HEK293T (cell line): ENCODE measurements at regions not wholly inside any gene's neighbourhood (a gene's known extent, or its start where the extent isn't known, plus 50 kb on each side); places are given as distances from the start of the nearest gene placed in this dataset.

Experiments
- CTCF ChIA-PET: fragments of 350-600 bp; formaldehyde crosslinking; extraction: SDS; loops from one replicate; lab custom pipeline; 2021; ENCODE audit warnings: antibody characterized with exemption, inconsistent platforms; lab: Yijun Ruan, JAX
- POLR2A ChIA-PET: fragments of 350-600 bp; formaldehyde crosslinking; extraction: SDS; loops from one replicate; lab custom pipeline; 2020; ENCODE audit warnings: antibody characterized with exemption, inconsistent platforms; lab: Yijun Ruan, JAX
- DNase-seq: peaks from one replicate; pipeline ENCODE4 v3.0.0; 2012; ENCODE audit warnings: mixed read lengths; ENCODE audit errors: extremely low spot score
- ARNT ChIP-seq: fragments of 450-650 bp; IDR thresholded peaks from 2 replicates; pipeline ENCODE4 v1.6.1; 2017; ENCODE audit warnings: mild to moderate bottlenecking
- BHLHE40 ChIP-seq: fragments of 450-650 bp; IDR thresholded peaks from 2 replicates; pipeline ENCODE4 v1.6.1; 2016; ENCODE audit warnings: mild to moderate bottlenecking, moderate library complexity, borderline replicate concordance
- CTBP1 ChIP-seq: fragments of 450-650 bp; IDR thresholded peaks from 2 replicates; pipeline ENCODE4 v1.6.1; 2016; ENCODE audit warnings: borderline replicate concordance
- ELF4 ChIP-seq: fragments of 450-650 bp; IDR thresholded peaks from 2 replicates; pipeline ENCODE4 v1.6.1; 2017; ENCODE audit warnings: antibody characterized with exemption
- FOXA1 ChIP-seq: fragments of 450-650 bp; IDR thresholded peaks from 2 replicates; pipeline ENCODE4 v1.6.1; 2016; ENCODE audit warnings: mild to moderate bottlenecking
- FOXK2 ChIP-seq: fragments of 450-650 bp; IDR thresholded peaks from 2 replicates; pipeline ENCODE4 v1.6.1; 2016; ENCODE audit warnings: mild to moderate bottlenecking
- FOXM1 ChIP-seq: fragments of 450-650 bp; IDR thresholded peaks from 2 replicates; pipeline ENCODE4 v1.6.1; 2017; ENCODE audit warnings: mild to moderate bottlenecking, borderline replicate concordance
- HDGF ChIP-seq: fragments of 450-650 bp; IDR thresholded peaks from 2 replicates; pipeline ENCODE4 v1.6.1; 2017; ENCODE audit warnings: antibody characterized with exemption, borderline replicate concordance
- L3MBTL2 ChIP-seq: fragments of 450-650 bp; conservative IDR thresholded peaks from 2 replicates; pipeline ENCODE4 v1.6.1; 2016; ENCODE audit warnings: mild to moderate bottlenecking
- LEF1 ChIP-seq: fragments of 450-650 bp; IDR thresholded peaks from 2 replicates; pipeline ENCODE4 v1.6.1; 2017; ENCODE audit warnings: mild to moderate bottlenecking, borderline replicate concordance
- NFRKB ChIP-seq: fragments of 450-650 bp; IDR thresholded peaks from 2 replicates; pipeline ENCODE4 v1.6.1; 2016; ENCODE audit warnings: mild to moderate bottlenecking, moderate library complexity
- SP1 ChIP-seq: fragments of 450-650 bp; IDR thresholded peaks from 2 replicates; pipeline ENCODE4 v1.6.1; 2017
- SUZ12 ChIP-seq: fragments of 450-650 bp; IDR thresholded peaks from 2 replicates; pipeline ENCODE4 v1.6.1; 2016; ENCODE audit warnings: mild to moderate bottlenecking
- TARDBP ChIP-seq: fragments of 450-650 bp; IDR thresholded peaks from 2 replicates; pipeline ENCODE4 v1.6.1; 2016
- ZNF384 ChIP-seq: fragments of 450-650 bp; IDR thresholded peaks from 2 replicates; pipeline ENCODE4 v1.6.1; 2016
- TF ChIP-seq, protein P1 (sequence below): fragments of 450-650 bp; IDR thresholded peaks from 2 replicates; pipeline ENCODE4 v1.6.1; 2016

DNA sequence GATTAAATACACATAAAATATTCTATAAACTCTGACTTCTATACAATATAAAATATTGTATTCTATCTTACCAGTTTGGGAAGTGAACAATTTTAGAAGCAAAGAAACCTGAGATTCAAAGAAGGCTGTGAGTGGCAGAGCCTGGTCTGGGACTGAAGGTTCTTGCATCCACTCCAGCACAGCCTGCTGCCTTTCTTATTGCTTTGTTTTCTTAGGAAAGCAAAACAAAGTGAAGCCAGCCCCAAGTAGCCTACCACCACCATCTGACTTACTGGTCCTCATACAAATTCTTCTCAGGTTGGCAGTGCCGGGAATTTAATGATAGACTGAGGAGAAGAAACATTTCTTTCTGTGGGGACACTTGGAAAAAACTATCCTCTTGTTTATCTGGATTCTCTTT is 129.7 kb upstream of the SMAD1 start:
- DNase-seq, result no peak
- TF ChIP-seq, protein P1, sequence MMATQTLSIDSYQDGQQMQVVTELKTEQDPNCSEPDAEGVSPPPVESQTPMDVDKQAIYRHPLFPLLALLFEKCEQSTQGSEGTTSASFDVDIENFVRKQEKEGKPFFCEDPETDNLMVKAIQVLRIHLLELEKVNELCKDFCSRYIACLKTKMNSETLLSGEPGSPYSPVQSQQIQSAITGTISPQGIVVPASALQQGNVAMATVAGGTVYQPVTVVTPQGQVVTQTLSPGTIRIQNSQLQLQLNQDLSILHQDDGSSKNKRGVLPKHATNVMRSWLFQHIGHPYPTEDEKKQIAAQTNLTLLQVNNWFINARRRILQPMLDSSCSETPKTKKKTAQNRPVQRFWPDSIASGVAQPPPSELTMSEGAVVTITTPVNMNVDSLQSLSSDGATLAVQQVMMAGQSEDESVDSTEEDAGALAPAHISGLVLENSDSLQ, result no peak
- TF ChIP-seq SP1, result no peak
- TF ChIP-seq L3MBTL2, result no peak
- TF ChIP-seq FOXK2, result no peak
- no peak for TF ChIP-seq HDGF
- no peak for TF ChIP-seq LEF1
- no peak for TF ChIP-seq NFRKB
- no peak for TF ChIP-seq SUZ12
- TF ChIP-seq ZNF384, result no peak
- no peak for TF ChIP-seq FOXA1
- no peak for TF ChIP-seq ARNT
- TF ChIP-seq ELF4, result no peak
- no peak for TF ChIP-seq CTBP1
- no peak for TF ChIP-seq TARDBP
- no peak for TF ChIP-seq BHLHE40
- no peak for TF ChIP-seq FOXM1
- CTCF ChIA-PET, result no interaction called here
- POLR2A ChIA-PET, result no interaction called here

- TF ChIP-seq ELF4 (no peak), L3MBTL2 (no peak), LEF1 (no peak), CTBP1 (no peak), HDGF (no peak), ZNF384 (no peak), NFRKB (no peak), FOXM1 (no peak), SUZ12 (no peak), FOXK2 (no peak)
- TF ChIP-seq, protein P1, result no peak
- ChIA-PET CTCF (no interaction called here), POLR2A (no interaction called here)
- no peak for DNase-seq
These were observed 130.5 kb upstream of the SMAD1 start for GRCh38 chr4:145351162-145351561.

GRCh38 chr4:145348291-145348690 is 133.4 kb upstream of the SMAD1 start:
- TF ChIP-seq SP1 (no peak), ARNT (no peak), NFRKB (no peak)
- CTCF ChIA-PET, result interaction anchor here (0.6 to 0.7 kb wide), 2 partner anchors 11 to 145 kb away, joined by 3 read pairs; no protein-coding TSS in a partner anchor
- POLR2A ChIA-PET, result no interaction called here
- no peak for DNase-seq

- DNase-seq, result no peak
- ChIA-PET POLR2A (no interaction called here), CTCF (interaction anchor here (0.7 kb wide), 1 partner anchor 12 kb away, joined by 3 read pairs; no protein-coding TSS in a partner anchor)
- no peak for TF ChIP-seq ARNT
- no peak for TF ChIP-seq FOXM1
- TF ChIP-seq CTBP1, result no peak
- TF ChIP-seq, protein P1, result no peak
- no peak for TF ChIP-seq TARDBP
- TF ChIP-seq L3MBTL2, result no peak
- no peak for TF ChIP-seq SP1
- TF ChIP-seq BHLHE40, result no peak
- no peak for TF ChIP-seq SUZ12
- TF ChIP-seq FOXA1, result no peak
- TF ChIP-seq ELF4, result no peak
- TF ChIP-seq ZNF384, result no peak
- no peak for TF ChIP-seq FOXK2
These were observed 134.0 kb upstream of the SMAD1 start for GRCh38 chr4:145347684-145348083.

GRCh38 chr4:145346081-145346480 is 135.6 kb upstream of the SMAD1 start:
- TF ChIP-seq FOXM1 (no peak), TARDBP (no peak), HDGF (no peak), NFRKB (no peak), CTBP1 (no peak)
- CTCF ChIA-PET, result no interaction called here
- DNase-seq, result no peak
- POLR2A ChIA-PET, result no interaction called here

DNA sequence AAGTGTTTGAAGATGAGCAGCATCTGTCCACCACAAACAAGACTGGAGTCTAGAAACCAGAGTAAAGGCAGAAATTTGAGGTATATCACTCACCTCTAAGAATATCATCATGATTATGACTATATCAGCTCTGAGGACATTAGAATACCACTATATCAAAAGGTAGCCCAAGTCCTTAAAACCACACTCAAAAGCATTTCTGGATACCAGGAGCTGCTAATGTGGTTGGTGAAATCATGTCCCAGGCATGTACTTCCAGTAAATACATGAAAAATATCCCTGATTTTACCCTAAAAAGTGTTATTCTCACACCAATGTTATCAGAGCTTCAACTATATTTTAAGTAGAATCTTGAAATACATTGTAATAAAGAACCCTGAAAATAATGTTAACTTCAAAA is 136.3 kb upstream of the SMAD1 start:
- CTCF ChIA-PET, result no interaction called here
- POLR2A ChIA-PET, result no interaction called here

DNA sequence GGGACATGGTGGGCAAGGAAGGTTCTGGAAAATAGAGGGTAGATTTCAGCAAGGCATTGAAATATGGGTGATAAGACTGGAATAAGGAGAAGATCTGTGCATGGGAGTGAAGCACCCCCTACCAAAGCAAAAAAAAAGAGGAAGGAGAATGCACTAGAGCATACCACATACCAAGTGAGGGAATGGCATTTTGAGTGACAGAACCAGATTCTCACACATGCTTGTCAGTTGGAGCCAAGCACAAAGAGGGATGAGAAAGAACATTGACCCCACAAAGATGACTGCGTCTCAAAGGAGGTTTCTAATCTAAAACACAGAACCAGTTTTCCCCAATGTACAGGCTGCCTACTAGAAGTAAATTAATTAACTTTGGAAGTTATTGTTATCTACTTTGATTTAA is 140.3 kb upstream of the SMAD1 start:
- CTCF ChIA-PET, result no interaction called here
- TF ChIP-seq CTBP1 (no peak), FOXK2 (no peak), LEF1 (no peak), ZNF384 (no peak), SP1 (no peak), TARDBP (no peak), FOXM1 (no peak), BHLHE40 (no peak), FOXA1 (no peak), ELF4 (no peak), HDGF (no peak), L3MBTL2 (no peak), ARNT (no peak), NFRKB (no peak)
- TF ChIP-seq, protein P1, result no peak
- POLR2A ChIA-PET, result no interaction called here
- no peak for DNase-seq

More for the DNA sequence above, 136.3 kb upstream of the SMAD1 start:
- no peak for TF ChIP-seq ELF4
- TF ChIP-seq TARDBP, result no peak
- TF ChIP-seq HDGF, result no peak
- no peak for TF ChIP-seq SP1
- no peak for DNase-seq
